ENCODE measurements at regions not wholly inside any gene's neighbourhood (a gene's known extent, or its start where the extent isn't known, plus 50 kb on each side); places are given as distances from the start of the nearest gene placed in this dataset.

GRCh38 chr6:12229332-12229731, 60.8 kb upstream of the EDN1 start:
- TF ChIP-seq CTCF (IDR thresholded peaks at IDR 0.05; ENCODE audit: low read length) = no peak
- TF ChIP-seq EZH2 (optimal IDR thresholded peaks at IDR 0.05; ENCODE audit: low read depth, low read length) = no peak
- TF ChIP-seq EZH2phosphoT487 (IDR thresholded peaks at IDR 0.05; ENCODE audit: low read length) = no peak
